ENCODE measurements at regions not wholly inside any gene's neighbourhood (a gene's known extent, or its start where the extent isn't known, plus 50 kb on each side); places are given as distances from the start of the nearest gene placed in this dataset.

DNA sequence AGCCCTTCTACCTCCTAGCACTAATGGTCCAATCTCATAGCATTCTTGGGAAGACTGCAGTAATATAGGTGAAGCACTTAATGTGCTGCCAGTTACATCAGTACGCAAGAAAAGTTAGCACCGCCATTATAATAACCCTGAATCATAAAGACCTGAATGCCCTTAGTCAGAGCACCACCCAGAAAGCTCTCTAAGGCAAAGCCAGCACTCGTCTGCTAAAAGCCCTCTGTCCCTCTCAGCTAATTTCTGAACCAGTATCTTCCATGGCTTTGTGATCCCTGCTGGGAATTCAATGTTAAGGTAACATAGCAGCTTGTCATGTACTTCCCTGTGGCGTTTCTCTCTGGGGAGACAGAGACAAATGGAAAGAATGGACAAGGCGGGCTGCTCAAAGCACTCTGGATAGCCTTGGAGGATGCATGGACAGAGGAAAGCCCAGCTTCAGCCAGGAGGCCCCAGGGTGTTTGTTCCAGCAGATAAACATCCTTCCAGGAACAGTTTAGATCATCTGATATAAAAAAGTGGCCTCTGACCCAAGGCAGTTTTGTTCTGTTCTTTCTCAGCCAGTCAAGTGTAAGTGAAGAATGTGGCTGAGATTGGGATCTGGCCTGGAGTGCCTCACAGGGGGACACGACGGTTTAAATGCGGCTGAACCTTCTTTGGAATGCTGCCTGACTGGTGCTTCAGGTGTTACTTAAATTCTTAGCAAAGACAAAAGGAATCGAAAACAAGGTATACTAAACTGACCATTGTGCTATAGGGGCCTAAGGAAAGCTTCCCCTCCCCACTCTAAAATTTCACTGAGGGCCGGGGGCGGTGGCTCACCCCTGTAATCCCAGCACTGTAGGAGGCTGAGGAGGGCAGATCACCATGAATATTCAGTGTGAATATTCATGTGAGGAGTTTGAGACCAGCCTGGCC lies 58.1 kb upstream of the VTCN1 start (continued):
- TF ChIP-seq, protein P1, sequence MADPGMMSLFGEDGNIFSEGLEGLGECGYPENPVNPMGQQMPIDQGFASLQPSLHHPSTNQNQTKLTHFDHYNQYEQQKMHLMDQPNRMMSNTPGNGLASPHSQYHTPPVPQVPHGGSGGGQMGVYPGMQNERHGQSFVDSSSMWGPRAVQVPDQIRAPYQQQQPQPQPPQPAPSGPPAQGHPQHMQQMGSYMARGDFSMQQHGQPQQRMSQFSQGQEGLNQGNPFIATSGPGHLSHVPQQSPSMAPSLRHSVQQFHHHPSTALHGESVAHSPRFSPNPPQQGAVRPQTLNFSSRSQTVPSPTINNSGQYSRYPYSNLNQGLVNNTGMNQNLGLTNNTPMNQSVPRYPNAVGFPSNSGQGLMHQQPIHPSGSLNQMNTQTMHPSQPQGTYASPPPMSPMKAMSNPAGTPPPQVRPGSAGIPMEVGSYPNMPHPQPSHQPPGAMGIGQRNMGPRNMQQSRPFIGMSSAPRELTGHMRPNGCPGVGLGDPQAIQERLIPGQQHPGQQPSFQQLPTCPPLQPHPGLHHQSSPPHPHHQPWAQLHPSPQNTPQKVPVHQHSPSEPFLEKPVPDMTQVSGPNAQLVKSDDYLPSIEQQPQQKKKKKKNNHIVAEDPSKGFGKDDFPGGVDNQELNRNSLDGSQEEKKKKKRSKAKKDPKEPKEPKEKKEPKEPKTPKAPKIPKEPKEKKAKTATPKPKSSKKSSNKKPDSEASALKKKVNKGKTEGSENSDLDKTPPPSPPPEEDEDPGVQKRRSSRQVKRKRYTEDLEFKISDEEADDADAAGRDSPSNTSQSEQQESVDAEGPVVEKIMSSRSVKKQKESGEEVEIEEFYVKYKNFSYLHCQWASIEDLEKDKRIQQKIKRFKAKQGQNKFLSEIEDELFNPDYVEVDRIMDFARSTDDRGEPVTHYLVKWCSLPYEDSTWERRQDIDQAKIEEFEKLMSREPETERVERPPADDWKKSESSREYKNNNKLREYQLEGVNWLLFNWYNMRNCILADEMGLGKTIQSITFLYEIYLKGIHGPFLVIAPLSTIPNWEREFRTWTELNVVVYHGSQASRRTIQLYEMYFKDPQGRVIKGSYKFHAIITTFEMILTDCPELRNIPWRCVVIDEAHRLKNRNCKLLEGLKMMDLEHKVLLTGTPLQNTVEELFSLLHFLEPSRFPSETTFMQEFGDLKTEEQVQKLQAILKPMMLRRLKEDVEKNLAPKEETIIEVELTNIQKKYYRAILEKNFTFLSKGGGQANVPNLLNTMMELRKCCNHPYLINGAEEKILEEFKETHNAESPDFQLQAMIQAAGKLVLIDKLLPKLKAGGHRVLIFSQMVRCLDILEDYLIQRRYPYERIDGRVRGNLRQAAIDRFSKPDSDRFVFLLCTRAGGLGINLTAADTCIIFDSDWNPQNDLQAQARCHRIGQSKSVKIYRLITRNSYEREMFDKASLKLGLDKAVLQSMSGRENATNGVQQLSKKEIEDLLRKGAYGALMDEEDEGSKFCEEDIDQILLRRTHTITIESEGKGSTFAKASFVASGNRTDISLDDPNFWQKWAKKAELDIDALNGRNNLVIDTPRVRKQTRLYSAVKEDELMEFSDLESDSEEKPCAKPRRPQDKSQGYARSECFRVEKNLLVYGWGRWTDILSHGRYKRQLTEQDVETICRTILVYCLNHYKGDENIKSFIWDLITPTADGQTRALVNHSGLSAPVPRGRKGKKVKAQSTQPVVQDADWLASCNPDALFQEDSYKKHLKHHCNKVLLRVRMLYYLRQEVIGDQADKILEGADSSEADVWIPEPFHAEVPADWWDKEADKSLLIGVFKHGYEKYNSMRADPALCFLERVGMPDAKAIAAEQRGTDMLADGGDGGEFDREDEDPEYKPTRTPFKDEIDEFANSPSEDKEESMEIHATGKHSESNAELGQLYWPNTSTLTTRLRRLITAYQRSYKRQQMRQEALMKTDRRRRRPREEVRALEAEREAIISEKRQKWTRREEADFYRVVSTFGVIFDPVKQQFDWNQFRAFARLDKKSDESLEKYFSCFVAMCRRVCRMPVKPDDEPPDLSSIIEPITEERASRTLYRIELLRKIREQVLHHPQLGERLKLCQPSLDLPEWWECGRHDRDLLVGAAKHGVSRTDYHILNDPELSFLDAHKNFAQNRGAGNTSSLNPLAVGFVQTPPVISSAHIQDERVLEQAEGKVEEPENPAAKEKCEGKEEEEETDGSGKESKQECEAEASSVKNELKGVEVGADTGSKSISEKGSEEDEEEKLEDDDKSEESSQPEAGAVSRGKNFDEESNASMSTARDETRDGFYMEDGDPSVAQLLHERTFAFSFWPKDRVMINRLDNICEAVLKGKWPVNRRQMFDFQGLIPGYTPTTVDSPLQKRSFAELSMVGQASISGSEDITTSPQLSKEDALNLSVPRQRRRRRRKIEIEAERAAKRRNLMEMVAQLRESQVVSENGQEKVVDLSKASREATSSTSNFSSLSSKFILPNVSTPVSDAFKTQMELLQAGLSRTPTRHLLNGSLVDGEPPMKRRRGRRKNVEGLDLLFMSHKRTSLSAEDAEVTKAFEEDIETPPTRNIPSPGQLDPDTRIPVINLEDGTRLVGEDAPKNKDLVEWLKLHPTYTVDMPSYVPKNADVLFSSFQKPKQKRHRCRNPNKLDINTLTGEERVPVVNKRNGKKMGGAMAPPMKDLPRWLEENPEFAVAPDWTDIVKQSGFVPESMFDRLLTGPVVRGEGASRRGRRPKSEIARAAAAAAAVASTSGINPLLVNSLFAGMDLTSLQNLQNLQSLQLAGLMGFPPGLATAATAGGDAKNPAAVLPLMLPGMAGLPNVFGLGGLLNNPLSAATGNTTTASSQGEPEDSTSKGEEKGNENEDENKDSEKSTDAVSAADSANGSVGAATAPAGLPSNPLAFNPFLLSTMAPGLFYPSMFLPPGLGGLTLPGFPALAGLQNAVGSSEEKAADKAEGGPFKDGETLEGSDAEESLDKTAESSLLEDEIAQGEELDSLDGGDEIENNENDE (IDR thresholded peaks at IDR 0.05; ENCODE audit: insufficient replicate concordance, low read length) = peak; percentile 71
- TF ChIP-seq BACH1 (IDR thresholded peaks at IDR 0.05; ENCODE audit: low read length) = no peak
- TF ChIP-seq EGR1 (IDR thresholded peaks at IDR 0.05; ENCODE audit: borderline replicate concordance, low read depth, low read length) = peak; percentile 74
- TF ChIP-seq POLR2AphosphoS5 (IDR thresholded peaks at IDR 0.05; ENCODE audit: low read depth, low read length) = peak; percentile 66; the same call in 1 of the 2 replicates
- peak; percentile 99 for TF ChIP-seq ASH2L (IDR thresholded peaks at IDR 0.05; ENCODE audit: low read length)
- TF ChIP-seq, protein P2, sequence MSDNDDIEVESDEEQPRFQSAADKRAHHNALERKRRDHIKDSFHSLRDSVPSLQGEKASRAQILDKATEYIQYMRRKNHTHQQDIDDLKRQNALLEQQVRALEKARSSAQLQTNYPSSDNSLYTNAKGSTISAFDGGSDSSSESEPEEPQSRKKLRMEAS (IDR thresholded peaks at IDR 0.05) = peak; percentile 62
- peak; percentile 49; the same call in 1 of the 2 replicates for TF ChIP-seq JUND (IDR thresholded peaks at IDR 0.05; ENCODE audit: low read length)
- TF ChIP-seq RFX5 (IDR thresholded peaks at IDR 0.05; ENCODE audit: borderline replicate concordance, low read depth, low read length) = no peak
- no peak for TF ChIP-seq FOSL1 (IDR thresholded peaks at IDR 0.05; ENCODE audit: insufficient read depth, low read depth, low read length)
- TF ChIP-seq EP300 (IDR thresholded peaks at IDR 0.05; ENCODE audit: borderline replicate concordance in 1 of 2, low read depth in 2 of 2, low read length in 2 of 2) = peak in 1 of 2 experiments; percentile 97; a peak in 2 of 3 replicates
